ENCODE measurements at regions not wholly inside any gene's neighbourhood (a gene's known extent, or its start where the extent isn't known, plus 50 kb on each side); places are given as distances from the start of the nearest gene placed in this dataset.

- TF ChIP-seq CTCF (IDR thresholded peaks at IDR 0.05) = no peak
- no peak for TF ChIP-seq POLR2A (IDR thresholded peaks at IDR 0.05)
- no peak for TF ChIP-seq POLR2AphosphoS5 (IDR thresholded peaks at IDR 0.05)
These were observed 349.7 kb upstream of the SLC7A11 start for GRCh38 chr4:138591808-138592207.
